Peyer's patch (tissue), 4 donors: ENCODE measurements at regions not wholly inside any gene's neighbourhood (a gene's known extent, or its start where the extent isn't known, plus 50 kb on each side); places are given as distances from the start of the nearest gene placed in this dataset.

ENCODE experiments used
- POLR2A ChIP-seq, 2 donors: fragments of 450-650 bp; IDR thresholded peaks; one replicate each; pipeline ENCODE4 v1.5.1; 2017; ENCODE audit warnings: antibody characterized with exemption in 2 of 2, mild to moderate bottlenecking in 2 of 2, moderate library complexity in 2 of 2
- TF ChIP-seq, protein P1 (sequence below), 6 experiments: fragments of 450-650 bp in 4 of 6; fragments of 200-600 bp in 2 of 6; sonication (generic) in 1 of 6; IDR thresholded peaks; one replicate each; pipeline ENCODE4 v1.5.1; 2017 to 2019; ENCODE audit warnings: antibody characterized with exemption in 6 of 6, mild to moderate bottlenecking in 3 of 6, moderate library complexity in 1 of 6

DNA sequence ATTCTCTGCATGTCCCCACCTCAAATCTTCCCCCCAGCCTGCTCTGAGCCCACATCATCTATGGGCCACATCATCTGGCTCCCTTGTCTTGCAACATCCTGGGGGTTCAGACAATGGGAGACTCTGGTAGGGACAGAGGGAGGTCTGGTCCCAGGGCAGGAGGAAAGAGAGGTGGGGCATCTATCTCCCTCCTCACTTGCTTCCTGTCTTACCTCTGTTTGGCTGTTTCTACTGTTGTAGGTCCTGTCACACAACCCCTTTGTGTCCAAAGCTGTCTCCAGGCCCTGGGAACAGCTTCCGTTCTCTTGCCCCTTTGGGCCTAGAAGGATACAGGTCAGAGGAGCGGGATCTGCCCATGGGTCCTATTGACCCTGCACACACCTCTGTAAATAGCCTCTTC is 227.2 kb downstream of the NSG2 start:
- TF ChIP-seq, protein P1, sequence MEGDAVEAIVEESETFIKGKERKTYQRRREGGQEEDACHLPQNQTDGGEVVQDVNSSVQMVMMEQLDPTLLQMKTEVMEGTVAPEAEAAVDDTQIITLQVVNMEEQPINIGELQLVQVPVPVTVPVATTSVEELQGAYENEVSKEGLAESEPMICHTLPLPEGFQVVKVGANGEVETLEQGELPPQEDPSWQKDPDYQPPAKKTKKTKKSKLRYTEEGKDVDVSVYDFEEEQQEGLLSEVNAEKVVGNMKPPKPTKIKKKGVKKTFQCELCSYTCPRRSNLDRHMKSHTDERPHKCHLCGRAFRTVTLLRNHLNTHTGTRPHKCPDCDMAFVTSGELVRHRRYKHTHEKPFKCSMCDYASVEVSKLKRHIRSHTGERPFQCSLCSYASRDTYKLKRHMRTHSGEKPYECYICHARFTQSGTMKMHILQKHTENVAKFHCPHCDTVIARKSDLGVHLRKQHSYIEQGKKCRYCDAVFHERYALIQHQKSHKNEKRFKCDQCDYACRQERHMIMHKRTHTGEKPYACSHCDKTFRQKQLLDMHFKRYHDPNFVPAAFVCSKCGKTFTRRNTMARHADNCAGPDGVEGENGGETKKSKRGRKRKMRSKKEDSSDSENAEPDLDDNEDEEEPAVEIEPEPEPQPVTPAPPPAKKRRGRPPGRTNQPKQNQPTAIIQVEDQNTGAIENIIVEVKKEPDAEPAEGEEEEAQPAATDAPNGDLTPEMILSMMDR (IDR thresholded peaks at IDR 0.05) = no peak
- no peak for TF ChIP-seq POLR2A (IDR thresholded peaks at IDR 0.05)
